Esophagus muscularis mucosa (tissue), 4 donors: ENCODE measurements at regions not wholly inside any gene's neighbourhood (a gene's known extent, or its start where the extent isn't known, plus 50 kb on each side); places are given as distances from the start of the nearest gene placed in this dataset.

Source experiments
- EP300 ChIP-seq: sonication (generic); formaldehyde crosslinking; IDR thresholded peaks from one replicate; pipeline ENCODE4 v1.6.1; 2017; ENCODE audit warnings: antibody characterized with exemption
- POLR2A ChIP-seq: fragments of 450-650 bp; IDR thresholded peaks from one replicate; pipeline ENCODE4 v1.6.1; 2017; ENCODE audit warnings: antibody characterized with exemption, moderate library complexity, mild to moderate bottlenecking, low read depth
- POLR2AphosphoS5 ChIP-seq, 2 donors: sonication (generic); formaldehyde crosslinking; IDR thresholded peaks; one replicate each; pipeline ENCODE4 v1.6.1; 2017; ENCODE audit warnings: antibody characterized with exemption in 2 of 2
- TF ChIP-seq, protein P1 (sequence below), 3 experiments: fragments of 200-600 bp in 2 of 3; fragments of 450-650 bp in 1 of 3; sonication (generic) in 2 of 3; IDR thresholded peaks; one replicate each; pipeline ENCODE4 v1.5.1; 2017 to 2019; ENCODE audit warnings: antibody characterized with exemption in 3 of 3, mild to moderate bottlenecking in 2 of 3, moderate library complexity in 1 of 3

DNA sequence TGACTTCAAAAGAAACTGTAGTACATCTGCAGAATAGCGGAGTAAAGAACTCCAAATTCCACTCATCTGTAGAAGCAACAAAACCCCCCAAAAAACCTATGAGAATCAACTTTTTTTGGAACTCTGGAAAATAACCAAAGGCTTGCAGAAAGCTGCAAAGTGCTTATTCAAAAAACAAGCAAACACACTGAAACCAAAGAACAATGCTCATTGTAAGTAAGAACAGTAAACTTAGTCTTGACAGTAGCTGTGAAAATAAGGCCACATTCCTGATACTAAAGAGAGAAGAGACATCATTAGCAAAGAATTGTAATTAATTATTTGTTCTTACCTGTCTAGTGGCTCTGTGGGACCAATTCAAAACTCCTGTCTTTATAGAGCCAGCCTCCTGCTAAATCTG lies 534.3 kb upstream of the C16orf82 start:
- TF ChIP-seq EP300 (no peak), POLR2AphosphoS5 (IDR thresholded peaks at IDR 0.05) (no peak), POLR2A (no peak)
- TF ChIP-seq, protein P1, sequence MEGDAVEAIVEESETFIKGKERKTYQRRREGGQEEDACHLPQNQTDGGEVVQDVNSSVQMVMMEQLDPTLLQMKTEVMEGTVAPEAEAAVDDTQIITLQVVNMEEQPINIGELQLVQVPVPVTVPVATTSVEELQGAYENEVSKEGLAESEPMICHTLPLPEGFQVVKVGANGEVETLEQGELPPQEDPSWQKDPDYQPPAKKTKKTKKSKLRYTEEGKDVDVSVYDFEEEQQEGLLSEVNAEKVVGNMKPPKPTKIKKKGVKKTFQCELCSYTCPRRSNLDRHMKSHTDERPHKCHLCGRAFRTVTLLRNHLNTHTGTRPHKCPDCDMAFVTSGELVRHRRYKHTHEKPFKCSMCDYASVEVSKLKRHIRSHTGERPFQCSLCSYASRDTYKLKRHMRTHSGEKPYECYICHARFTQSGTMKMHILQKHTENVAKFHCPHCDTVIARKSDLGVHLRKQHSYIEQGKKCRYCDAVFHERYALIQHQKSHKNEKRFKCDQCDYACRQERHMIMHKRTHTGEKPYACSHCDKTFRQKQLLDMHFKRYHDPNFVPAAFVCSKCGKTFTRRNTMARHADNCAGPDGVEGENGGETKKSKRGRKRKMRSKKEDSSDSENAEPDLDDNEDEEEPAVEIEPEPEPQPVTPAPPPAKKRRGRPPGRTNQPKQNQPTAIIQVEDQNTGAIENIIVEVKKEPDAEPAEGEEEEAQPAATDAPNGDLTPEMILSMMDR (IDR thresholded peaks at IDR 0.05): no peak
